Left colon (tissue), 2 donors: ENCODE measurements at regions not wholly inside any gene's neighbourhood (a gene's known extent, or its start where the extent isn't known, plus 50 kb on each side); places are given as distances from the start of the nearest gene placed in this dataset.
"Not testable (repeated sequence)": the region's sequence is repeated elsewhere in the genome, so short reads cannot be mapped to it uniquely, and the experiment has no call there.

Source experiments
- ATAC-seq: fragments of 200-7000 bp; cut with Tn5 transposase; one replicate; pipeline ENCODE4 v1.9.1; 2020; ENCODE audit warnings: mild to moderate bottlenecking, moderate library complexity
- DNase-seq, 2 donors: peaks; one replicate each; pipeline ENCODE4 v3.0.0-alpha.2; 2020
- intact Hi-C, 2 donors: fragments of 100-400 bp; cut with DNase I in 1 of 2; cut with micrococcal nuclease in 1 of 2; formaldehyde crosslinking; loops; one replicate each; pipeline versions ENCODE4 v1.11.2 to v1.14.0; 2022; cut with DNase I, micrococcal nuclease
- donor health status: DM: no; HTN: no; CAD: no.
- donor health status: DM: yes; HTN: yes; CAD: no.

GRCh38 chr7:109490607-109491006 lies 920.9 kb downstream of the DNAJB9 start:
- DNase-seq, intact Hi-C loops, ATAC-seq: not testable (repeated sequence)

- DNase-seq: no peak
- ATAC-seq: no peak
- intact Hi-C loops: no loop called here
Observed at GRCh38 chr7:109497053-109497452, 927.4 kb downstream of the DNAJB9 start.

DNA sequence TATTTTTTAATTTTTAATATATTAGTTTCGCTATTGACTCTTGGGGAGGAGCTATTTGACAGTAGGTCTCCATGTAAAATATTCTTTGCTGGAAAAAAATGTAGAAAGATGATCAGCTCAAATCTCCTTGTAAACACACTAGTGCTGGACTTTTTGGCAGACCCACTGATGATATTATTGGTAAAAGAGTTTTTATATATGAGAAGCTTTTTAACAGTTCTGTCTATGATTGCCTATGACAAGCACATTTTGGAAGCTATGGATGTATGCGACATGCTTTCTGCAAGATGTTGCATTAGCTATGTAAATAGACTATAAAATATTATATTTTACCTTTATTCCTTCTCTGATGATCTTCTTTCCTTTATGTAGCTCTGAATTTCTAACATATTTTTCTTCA lies 928.5 kb downstream of the DNAJB9 start:
- intact Hi-C loops: no loop called here
- ATAC-seq (no peak), DNase-seq (no peak)

DNA sequence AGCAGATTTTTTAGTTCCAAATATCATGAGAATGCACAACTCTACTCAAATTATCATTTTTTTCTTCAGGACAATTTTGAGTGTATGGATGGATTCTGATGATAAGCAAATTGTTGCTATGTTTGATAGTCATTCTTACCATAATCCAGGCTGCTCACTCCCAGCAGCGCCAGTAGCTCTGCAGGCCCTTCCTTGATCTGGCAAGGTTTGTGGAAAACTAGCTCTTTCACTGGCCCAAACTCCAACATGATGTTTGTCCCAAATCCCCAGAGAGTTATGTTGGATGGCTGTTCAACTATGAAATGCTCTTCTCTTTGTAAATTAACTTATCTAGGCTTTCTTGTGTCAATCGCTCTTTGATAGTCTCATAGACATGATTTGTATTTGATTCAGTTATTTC lies 933.7 kb downstream of the DNAJB9 start:
- intact Hi-C loops: no loop called here
- ATAC-seq: no peak
- DNase-seq: no peak

GRCh38 chr7:109522585-109522984 lies 952.9 kb downstream of the DNAJB9 start:
- intact Hi-C loops: no loop called here
- no peak for ATAC-seq
- DNase-seq: no peak

- ATAC-seq: no peak
- intact Hi-C loops: no loop called here
- DNase-seq: no peak
Observed at GRCh38 chr7:109527833-109528232, 958.2 kb downstream of the DNAJB9 start.

DNA sequence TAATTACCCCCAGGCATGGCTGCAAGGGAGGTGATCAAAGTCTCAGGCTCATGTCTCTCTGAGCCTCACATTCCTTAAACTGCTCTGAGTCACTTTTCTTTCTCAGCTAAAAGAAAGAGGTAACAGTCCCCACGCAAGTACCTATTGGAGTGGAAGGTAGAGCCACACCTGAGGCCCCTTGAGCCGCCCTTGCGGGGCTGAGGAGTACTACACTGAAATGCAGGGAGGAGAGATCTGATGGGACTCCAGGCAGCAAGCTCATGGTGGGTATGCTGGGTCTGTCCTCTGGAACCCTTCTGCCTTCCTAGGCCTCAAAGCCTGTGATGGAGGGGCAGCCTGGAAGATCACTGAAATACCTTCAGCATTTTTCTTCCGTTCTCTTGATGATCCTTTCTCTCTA lies 960.0 kb downstream of the DNAJB9 start:
- no peak for ATAC-seq
- intact Hi-C loops: no loop called here
- DNase-seq: no peak

- DNase-seq (no peak), ATAC-seq (no peak)
- intact Hi-C loops: no loop called here
Observed at GRCh38 chr7:109532262-109532992, 962.8 kb downstream of the DNAJB9 start.

DNA sequence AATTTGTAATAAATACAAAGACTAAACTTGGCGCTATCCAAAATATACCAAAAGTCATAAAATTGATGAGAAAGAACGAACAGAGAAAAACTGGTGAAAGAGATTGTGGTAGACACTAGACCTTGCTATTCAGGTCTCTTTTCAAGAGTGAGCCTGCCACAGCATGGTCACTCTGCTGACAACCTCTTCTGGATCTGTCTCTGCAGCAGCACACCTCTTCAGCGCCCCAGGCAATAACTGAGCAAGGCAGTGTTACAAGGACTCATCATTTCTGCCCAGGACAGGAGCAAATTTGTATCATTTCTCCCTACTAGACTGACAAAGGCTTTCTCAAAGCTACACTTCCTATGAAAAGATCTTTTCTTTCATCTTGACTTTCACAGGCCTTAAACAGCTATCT lies 976.0 kb downstream of the DNAJB9 start:
- intact Hi-C loops: no loop called here
- DNase-seq (no peak), ATAC-seq (no peak)

- intact Hi-C loops: no loop called here
- DNase-seq (no peak), ATAC-seq (no peak)
Observed at GRCh38 chr7:109549471-109550193, 980.0 kb downstream of the DNAJB9 start.

DNA sequence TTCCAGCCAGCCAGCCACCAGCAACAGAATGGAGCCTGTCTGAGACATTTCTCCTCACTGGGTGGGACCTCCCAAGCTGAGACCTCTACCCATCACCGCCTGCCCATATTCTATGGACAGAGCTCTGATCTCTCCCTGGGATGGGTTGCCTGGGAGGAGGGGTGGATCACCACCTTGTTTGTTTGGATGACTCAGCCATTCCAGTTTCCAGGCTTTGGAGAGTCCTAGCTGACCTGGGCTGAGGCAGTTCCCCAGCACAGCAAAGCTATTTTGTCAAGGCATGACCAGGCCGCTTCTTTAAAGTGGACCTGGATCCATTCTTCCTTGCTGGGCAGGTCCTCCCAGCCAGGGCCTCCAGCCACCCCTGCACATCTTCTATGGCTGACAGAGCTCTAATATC lies 982.3 kb downstream of the DNAJB9 start:
- ATAC-seq (no peak), DNase-seq (no peak)
- intact Hi-C loops: no loop called here

DNA sequence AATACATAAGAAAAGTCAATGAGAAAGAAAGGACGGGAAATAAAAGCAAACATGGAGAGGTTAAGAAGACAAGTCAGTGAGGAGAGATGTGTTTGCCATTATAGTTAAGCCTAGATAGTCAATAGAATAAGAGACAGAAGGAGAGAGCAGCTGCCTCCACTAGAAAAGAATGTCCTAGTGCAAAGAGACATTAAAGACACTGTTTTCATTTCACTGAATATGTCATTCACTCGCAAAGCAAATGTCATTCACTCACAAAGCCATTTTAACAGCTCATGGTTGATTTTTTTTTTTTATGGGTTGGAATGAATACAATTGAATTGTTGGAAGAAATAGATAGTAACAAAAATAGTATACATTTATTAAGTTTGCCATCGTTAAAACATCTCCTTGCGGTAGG lies 1007.6 kb downstream of the DNAJB9 start:
- intact Hi-C loops: no loop called here
- ATAC-seq (no peak), DNase-seq (no peak)

- no peak for ATAC-seq
- DNase-seq: no peak
- intact Hi-C loops: no loop called here
Observed at GRCh38 chr7:109579901-109580300, 1010.2 kb downstream of the DNAJB9 start.

DNA sequence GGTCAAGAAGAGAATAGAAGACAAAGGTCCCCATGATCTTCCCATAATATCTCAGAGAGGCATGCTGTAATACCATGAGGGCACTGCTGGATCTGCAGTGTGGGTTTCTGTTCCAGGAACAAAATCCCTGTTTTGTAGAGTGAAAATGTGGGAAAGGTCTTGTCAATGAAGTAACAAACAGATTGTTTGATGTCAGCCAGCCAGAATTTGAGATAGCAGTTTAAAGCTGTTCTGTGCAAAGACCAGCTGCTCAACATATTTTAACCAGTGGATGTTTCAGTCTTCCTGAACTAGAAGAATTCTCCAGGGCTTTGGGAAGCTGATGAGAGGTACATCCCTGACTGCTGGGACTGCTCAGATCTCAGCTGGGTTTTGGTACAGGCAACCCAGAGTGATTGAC lies 1012.5 kb downstream of the DNAJB9 start:
- intact Hi-C loops: no loop called here
- ATAC-seq (no peak), DNase-seq (no peak)

- DNase-seq, ATAC-seq, intact Hi-C loops: not testable (repeated sequence)
Observed at GRCh38 chr7:109596948-109597347, 1027.3 kb downstream of the DNAJB9 start.

DNA sequence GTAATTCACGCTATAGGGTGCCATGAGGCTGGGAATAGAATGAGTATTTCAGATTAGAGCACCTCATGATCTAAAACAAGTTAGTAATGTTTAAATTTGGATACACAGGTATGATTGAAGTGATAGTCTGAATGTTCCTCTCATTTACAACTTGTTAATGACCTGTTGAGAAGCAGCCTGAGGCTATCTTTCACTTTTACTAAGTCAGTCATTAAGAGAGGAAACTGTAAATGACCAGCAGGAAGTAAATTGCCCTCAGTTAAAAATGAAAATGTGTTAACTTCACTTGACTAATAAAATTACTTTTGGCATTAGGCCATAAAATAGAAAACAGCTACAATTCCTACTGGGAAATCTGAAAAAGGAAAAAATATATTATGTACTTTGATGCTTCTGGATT lies 1042.0 kb downstream of the DNAJB9 start:
- intact Hi-C loops: no loop called here
- no peak for ATAC-seq

DNA sequence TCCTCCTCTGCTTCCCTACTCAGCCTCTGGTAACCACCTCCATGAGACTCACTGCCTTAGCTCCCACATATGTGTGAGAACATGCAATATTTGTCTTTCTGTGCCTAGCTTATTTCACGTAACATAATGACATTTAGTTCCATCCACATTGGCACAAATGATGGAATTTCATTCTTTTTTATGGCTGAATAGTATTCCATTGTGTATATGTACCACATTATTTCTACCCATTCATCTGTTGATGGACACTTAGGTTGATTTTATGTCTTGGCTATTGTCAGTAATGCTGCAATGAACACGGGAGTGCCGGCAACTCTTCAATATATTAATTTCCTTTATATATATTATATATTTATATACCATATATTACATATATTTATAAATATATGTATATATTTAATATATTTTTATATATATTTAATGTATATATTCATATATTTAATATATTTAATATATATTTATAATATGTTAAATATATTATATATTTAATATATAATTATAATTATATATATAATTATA lies 1046.9 kb downstream of the DNAJB9 start:
- intact Hi-C loops: no loop called here
- no peak for ATAC-seq
- no peak for DNase-seq

More for the DNA sequence above, 1042.0 kb downstream of the DNAJB9 start:
- no peak for DNase-seq

GRCh38 chr7:109622320-109622719 lies 1052.6 kb downstream of the DNAJB9 start:
- no peak for DNase-seq
- ATAC-seq: no peak
- intact Hi-C loops: no loop called here

DNA sequence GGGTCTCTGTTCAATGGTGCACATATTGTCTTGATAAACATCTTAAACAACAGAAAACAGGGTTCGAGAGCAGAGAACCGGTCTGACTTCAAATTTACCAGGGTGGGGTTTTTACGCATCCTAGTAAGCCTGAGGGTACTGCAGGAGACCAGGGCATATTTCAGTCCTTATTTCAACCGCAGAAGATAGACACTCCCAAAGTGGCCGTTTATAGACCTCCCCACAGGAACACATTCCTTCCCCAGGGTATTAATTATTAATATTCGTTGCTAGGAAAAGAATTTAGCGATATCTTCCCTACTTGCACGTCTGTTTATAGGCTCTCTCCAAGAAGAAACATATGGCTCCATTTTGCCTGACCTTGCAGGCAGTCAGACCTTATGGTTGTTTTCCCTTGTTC lies 1063.2 kb downstream of the DNAJB9 start:
- DNase-seq, intact Hi-C loops, ATAC-seq: not testable (repeated sequence)

GRCh38 chr7:109635374-109635773 lies 1065.7 kb downstream of the DNAJB9 start:
- ATAC-seq (no peak), DNase-seq (no peak)
- intact Hi-C loops: no loop called here
